GM12865 (cell line): ENCODE measurements at regions not wholly inside any gene's neighbourhood (a gene's known extent, or its start where the extent isn't known, plus 50 kb on each side); places are given as distances from the start of the nearest gene placed in this dataset.

ENCODE experiments used
- DNase-seq: peaks from one replicate; pipeline ENCODE4 v3.0.0; 2010; ENCODE audit warnings: low read depth
- H3K4me3 ChIP-seq: 2 replicates; pipeline ENCODE4 v1.5.1; 2011; ENCODE audit warnings: mild to moderate bottlenecking, low read depth, low read length, control low read depth
- CTCF ChIP-seq: IDR thresholded peaks from 2 replicates; pipeline ENCODE4 v1.5.1; 2011; ENCODE audit warnings: low read length, control low read depth, low read depth, inconsistent platforms; ENCODE audit not compliant: insufficient read depth; ENCODE audit errors: missing control alignments

GRCh38 chr2:105573910-105574655, 170.6 kb upstream of the NCK2 start:
- no peak for TF ChIP-seq CTCF
- DNase-seq = no peak
- H3K4me3 ChIP-seq = no peak overlapping the region

GRCh38 chr2:105573490-105573889, 171.2 kb upstream of the NCK2 start:
- DNase-seq = no peak
- TF ChIP-seq CTCF = no peak
- no peak overlapping the region for H3K4me3 ChIP-seq

- no peak for TF ChIP-seq CTCF
- no peak overlapping the region for H3K4me3 ChIP-seq
- peak; percentile 34 for DNase-seq
Observed at GRCh38 chr2:105571445-105571987, 172.7 kb upstream of the FHL2 start.

GRCh38 chr2:105570757-105571156, 171.9 kb upstream of the FHL2 start:
- no peak overlapping the region for H3K4me3 ChIP-seq
- DNase-seq = no peak
- TF ChIP-seq CTCF = no peak

GRCh38 chr2:105570326-105570725, 171.5 kb upstream of the FHL2 start:
- H3K4me3 ChIP-seq = no peak overlapping the region
- TF ChIP-seq CTCF = no peak
- DNase-seq = no peak

- TF ChIP-seq CTCF = no peak
Observed at GRCh38 chr2:105569606-105570005, 170.8 kb upstream of the FHL2 start.

More at GRCh38 chr2:105569606-105570005, 170.8 kb upstream of the FHL2 start:
- DNase-seq = no peak
- H3K4me3 ChIP-seq = no peak overlapping the region
